Testis (tissue), 2 donors: ENCODE measurements at regions not wholly inside any gene's neighbourhood (a gene's known extent, or its start where the extent isn't known, plus 50 kb on each side); places are given as distances from the start of the nearest gene placed in this dataset.

Experiments used
- DNase-seq: peaks from one replicate; pipeline ENCODE4 v3.0.0-alpha.2; 2019
- H3K27ac ChIP-seq, 2 donors: fragments of 200-600 bp; sonication (generic); one replicate each; pipeline ENCODE4 v1.5.1; 2019
- H3K27me3 ChIP-seq: fragments of 200-600 bp; sonication (generic); one replicate; pipeline ENCODE4 v1.5.1; 2019
- H3K36me3 ChIP-seq: fragments of 200-600 bp; sonication (generic); one replicate; pipeline ENCODE4 v1.5.1; 2017; ENCODE audit warnings: low read depth; ENCODE audit errors: missing control alignments
- H3K4me1 ChIP-seq: fragments of 200-600 bp; sonication (generic); one replicate; pipeline ENCODE4 v1.5.1; 2019
- H3K4me3 ChIP-seq, 2 donors: fragments of 200-600 bp; sonication (generic); one replicate each; pipeline ENCODE4 v1.5.1; 2017 to 2019
- H3K9me3 ChIP-seq: fragments of 200-600 bp; sonication (generic); one replicate; pipeline ENCODE4 v1.5.1; 2017
- POLR2A ChIP-seq: fragments of 450-650 bp; IDR thresholded peaks from one replicate; pipeline ENCODE4 v1.6.1; 2017; ENCODE audit warnings: antibody characterized with exemption, mild to moderate bottlenecking, moderate library complexity
- WGBS, 2 donors: methylation state at CpG; one replicate each; pipeline ENCODE4 v1.1.5; 2018; 5-methylcytosine and 5-hydroxymethylcytosine counted together
- intact Hi-C: fragments of 100-400 bp; cut with DNase I; formaldehyde crosslinking; loops from one replicate; pipeline ENCODE4 v1.15.1; 2023; ENCODE audit warnings: low total_unique reads
- TF ChIP-seq, protein P1 (sequence below), 3 experiments: fragments of 450-650 bp in 2 of 3; fragments of 200-600 bp in 1 of 3; sonication (generic) in 1 of 3; IDR thresholded peaks; one replicate each; pipeline ENCODE4 v1.5.1; 2016 to 2019; ENCODE audit warnings: antibody characterized with exemption in 3 of 3, mild to moderate bottlenecking in 2 of 3, moderate library complexity in 1 of 3

DNA sequence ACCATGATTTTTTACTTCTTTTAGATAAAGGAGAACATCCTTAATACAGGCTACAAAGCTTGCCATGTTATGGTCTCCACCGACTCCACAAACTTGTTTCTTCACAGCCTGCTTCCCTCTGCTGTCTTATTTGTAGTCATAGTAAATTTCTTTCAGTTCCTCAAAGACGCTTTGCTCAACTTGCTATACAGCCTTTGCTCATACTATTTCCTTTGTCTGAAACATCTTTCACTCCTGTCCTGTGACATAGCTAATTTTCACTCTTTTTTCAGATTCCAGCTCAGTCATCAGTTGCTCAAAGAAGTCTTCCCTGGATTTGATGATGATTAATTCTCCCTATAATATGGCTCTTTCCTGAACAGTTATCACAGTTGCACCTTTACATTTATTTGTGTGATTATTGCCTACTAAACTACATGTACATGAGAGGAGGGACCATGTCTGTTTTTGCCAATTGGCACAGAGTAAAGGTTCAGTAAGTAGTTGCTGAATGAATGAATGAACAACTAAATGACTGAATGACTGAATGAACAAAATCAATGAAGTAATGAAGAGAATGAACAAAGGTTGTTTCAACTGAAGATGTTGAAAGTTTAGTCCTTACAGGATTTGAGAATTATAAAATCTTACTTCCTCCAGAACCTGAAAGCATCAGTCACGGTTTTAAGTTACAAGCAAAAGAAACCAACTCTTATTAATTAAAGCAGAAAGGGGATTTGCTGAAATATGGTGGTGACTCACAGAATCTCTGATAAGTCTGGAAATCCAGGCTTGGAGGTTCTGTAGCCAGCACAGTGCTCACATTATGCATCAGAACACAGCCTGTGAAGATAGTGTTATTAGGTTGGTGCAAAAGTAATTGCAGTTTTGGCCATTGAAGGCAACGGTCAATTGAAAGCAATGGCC is 186.4 kb upstream of the FAM98A start:
- no peak overlapping the region for H3K4me3 ChIP-seq
- 80 to 81% methylated on average over 4 of the region's 4 CpGs for WGBS, 2 donors
- intact Hi-C loops = no loop called here

DNA sequence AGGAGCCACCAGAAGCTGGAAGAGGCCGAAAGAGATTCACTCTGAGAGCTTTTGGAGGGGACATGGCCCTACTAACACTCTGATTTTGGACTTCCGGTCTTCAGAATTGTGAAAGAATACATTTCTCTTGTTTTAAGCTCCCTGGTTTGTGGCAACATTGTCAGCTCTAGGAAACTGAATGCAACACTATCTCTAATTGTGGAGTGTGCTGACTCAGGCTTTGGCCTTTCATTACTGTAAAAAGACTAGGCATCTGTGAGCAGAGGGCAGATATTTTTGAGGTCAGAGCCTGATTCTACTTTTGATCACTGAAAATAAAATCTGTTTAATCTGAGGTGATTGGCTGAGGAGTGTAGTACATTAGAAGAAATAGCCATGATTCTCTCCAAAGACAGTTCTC is 185.4 kb upstream of the FAM98A start:
- Histone ChIP-seq H3K27ac (no peak overlapping the region), H3K4me3 (no peak overlapping the region), H3K36me3 (no peaks in the 10 kb centered on the region), H3K9me3 (no peaks in the 10 kb centered on the region), H3K4me1 (no peaks in the 10 kb centered on the region), H3K27me3 (no peaks in the 10 kb centered on the region)
- WGBS, 2 donors = 78 to 83% methylated on average over 2 of the region's 2 CpGs
- TF ChIP-seq, protein P1, sequence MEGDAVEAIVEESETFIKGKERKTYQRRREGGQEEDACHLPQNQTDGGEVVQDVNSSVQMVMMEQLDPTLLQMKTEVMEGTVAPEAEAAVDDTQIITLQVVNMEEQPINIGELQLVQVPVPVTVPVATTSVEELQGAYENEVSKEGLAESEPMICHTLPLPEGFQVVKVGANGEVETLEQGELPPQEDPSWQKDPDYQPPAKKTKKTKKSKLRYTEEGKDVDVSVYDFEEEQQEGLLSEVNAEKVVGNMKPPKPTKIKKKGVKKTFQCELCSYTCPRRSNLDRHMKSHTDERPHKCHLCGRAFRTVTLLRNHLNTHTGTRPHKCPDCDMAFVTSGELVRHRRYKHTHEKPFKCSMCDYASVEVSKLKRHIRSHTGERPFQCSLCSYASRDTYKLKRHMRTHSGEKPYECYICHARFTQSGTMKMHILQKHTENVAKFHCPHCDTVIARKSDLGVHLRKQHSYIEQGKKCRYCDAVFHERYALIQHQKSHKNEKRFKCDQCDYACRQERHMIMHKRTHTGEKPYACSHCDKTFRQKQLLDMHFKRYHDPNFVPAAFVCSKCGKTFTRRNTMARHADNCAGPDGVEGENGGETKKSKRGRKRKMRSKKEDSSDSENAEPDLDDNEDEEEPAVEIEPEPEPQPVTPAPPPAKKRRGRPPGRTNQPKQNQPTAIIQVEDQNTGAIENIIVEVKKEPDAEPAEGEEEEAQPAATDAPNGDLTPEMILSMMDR (IDR thresholded peaks at IDR 0.05) = no peak
- TF ChIP-seq POLR2A = no peak
- DNase-seq = no peak
- intact Hi-C loops = no loop called here

More for the DNA sequence above, 186.4 kb upstream of the FAM98A start:
- H3K27me3 ChIP-seq = no peaks in the 10 kb centered on the region
- H3K27ac ChIP-seq = no peak overlapping the region
- no peak for DNase-seq
- TF ChIP-seq POLR2A = no peak
- TF ChIP-seq, protein P1 (IDR thresholded peaks at IDR 0.05) = no peak
- H3K36me3 ChIP-seq = no peaks in the 10 kb centered on the region
- H3K4me1 ChIP-seq = no peaks in the 10 kb centered on the region
- H3K9me3 ChIP-seq = no peaks in the 10 kb centered on the region

DNA sequence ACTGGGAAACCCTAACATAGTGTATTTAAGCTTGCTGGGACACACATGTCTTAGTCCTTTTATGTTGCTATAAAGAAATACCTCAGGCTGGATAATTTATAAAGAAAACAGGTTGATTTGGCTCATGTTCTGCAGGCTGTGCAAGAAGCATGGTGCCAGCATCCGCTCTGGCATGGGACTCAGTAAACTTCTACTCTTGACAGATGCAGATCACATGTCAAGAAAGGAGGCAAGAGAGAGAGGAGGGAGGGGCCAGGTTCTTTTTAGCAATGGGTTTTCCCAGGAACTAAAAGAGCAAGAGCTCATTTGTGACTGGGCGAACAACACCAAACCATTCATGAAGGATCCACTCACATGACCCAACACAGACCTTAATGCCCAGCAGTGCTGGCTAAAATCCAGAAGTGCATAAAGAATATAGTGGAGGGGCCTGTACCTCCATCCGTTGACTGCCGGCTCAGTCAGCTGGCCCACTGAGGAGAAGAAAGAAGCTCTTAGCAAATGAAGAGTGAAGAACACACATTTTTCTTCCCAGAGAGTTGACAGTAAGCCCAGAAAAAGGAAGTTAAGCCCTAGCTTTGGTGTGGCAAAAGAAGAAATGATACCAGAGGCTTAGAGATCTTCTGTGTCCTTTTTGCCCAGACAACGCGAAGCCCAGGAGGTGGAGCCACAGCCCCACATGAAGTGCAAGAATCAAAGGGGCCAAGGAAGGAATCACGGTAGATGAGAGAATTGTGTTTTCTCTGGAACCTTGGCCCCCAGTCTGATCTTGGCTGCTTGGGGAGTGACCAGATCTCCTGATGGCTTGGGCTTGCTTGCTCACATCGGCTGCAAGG is 183.5 kb upstream of the FAM98A start:
- intact Hi-C loops = no loop called here
- 69 to 74% methylated on average over 8 of the region's 8 CpGs for WGBS, 2 donors

DNA sequence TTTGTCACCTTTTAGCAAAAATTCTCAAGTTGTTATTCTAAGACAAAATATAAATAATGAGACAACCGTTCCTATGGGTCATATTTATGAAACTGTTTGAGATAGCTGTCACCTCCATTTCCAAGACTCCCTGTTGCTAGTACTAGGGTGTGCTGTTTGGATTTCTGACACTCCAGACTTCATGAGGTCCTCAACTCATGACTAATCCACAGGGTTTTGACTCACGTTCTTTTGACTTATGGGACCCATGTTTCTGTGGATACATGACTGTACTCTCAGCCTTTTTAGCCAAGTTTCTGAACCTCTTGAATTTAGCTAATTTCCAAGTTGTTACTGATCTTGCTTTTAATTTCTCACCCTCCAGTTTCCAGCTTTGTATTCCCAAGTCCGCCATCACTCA is 178.7 kb upstream of the FAM98A start:
- Histone ChIP-seq H3K27me3 (no peaks in the 10 kb centered on the region), H3K4me3 (no peak overlapping the region), H3K27ac (no peak overlapping the region), H3K4me1 (no peaks in the 10 kb centered on the region), H3K36me3 (no peaks in the 10 kb centered on the region), H3K9me3 (no peaks in the 10 kb centered on the region)
- DNase-seq = no peak
- TF ChIP-seq, protein P1 (IDR thresholded peaks at IDR 0.05) = no peak
- TF ChIP-seq POLR2A = no peak
- intact Hi-C loops = no loop called here
- 82 to 90% methylated on average over 3 of the region's 3 CpGs for WGBS, 2 donors

More for the DNA sequence above, 183.5 kb upstream of the FAM98A start:
- Histone ChIP-seq H3K4me3 (no peak overlapping the region), H3K4me1 (no peaks in the 10 kb centered on the region), H3K9me3 (no peaks in the 10 kb centered on the region), H3K27me3 (no peaks in the 10 kb centered on the region), H3K36me3 (no peaks in the 10 kb centered on the region), H3K27ac (no peak overlapping the region)
- no peak for TF ChIP-seq POLR2A
- TF ChIP-seq, protein P1 (IDR thresholded peaks at IDR 0.05) = no peak
- no peak for DNase-seq
